K562 (cell line): ENCODE measurements at regions not wholly inside any gene's neighbourhood (a gene's known extent, or its start where the extent isn't known, plus 50 kb on each side); places are given as distances from the start of the nearest gene placed in this dataset.

Source experiments
- ATAC-seq: fragments of 200-7000 bp; cut with Tn5 transposase; 3 replicates; pipeline ENCODE4 v1.9.1; 2020; ENCODE audit warnings: moderate library complexity
- BruUV-seq: library from RNA; stranded (reverse); fragments of 400-500 nt; replicated peaks from 2 replicates; lab custom pipeline; 2021; lab: Mats Ljungman, UMichigan
- CTCF ChIA-PET: fragments of 300-600 bp; formaldehyde crosslinking; extraction: SDS; loops from one replicate; lab custom pipeline; 2021; ENCODE audit warnings: low intra/inter-chr PET ratio; lab: Yijun Ruan, JAX
- POLR2A ChIA-PET: fragments of 300-600, 350-650 bp; sonication (Branson Sonifier 250); formaldehyde crosslinking; extraction: SDS; loops from one replicate; lab custom pipeline; 2021; ENCODE audit warnings: antibody characterized with exemption, inconsistent platforms; lab: Yijun Ruan, JAX
- DNase-seq, 4 experiments: peaks; one replicate each; pipeline versions ENCODE4 v3.0.0 to v3.0.0-alpha.2; 2011 to 2018; ENCODE audit warnings: low spot score in 3 of 4, mixed read lengths in 3 of 4; ENCODE audit errors: extremely low read depth in 1 of 4
- FAIRE-seq: peaks from 2 replicates; lab custom pipeline; 2011; peaks lifted over from hg19 to GRCh38; lab: Jason Lieb, UNC
- H2AFZ ChIP-seq: 2 replicates; pipeline ENCODE4 v1.6.0; 2011; ENCODE audit warnings: low read depth, low read length, control low read depth, inconsistent platforms
- H3K27ac ChIP-seq: fragments of 200-600 bp; 3 replicates; pipeline ENCODE4 v1.8.0; 2011; ENCODE audit warnings: low read depth, mild to moderate bottlenecking, control low read depth, inconsistent platforms, low read length, moderate library complexity, mixed read lengths; ENCODE audit errors: extremely low read depth
- H3K27me3 ChIP-seq, 2 experiments: fragments of 300-600 bp in 1 of 2; 2 replicates in 1 of 2; 3 replicates in 1 of 2; pipeline versions ENCODE4 v1.6.0 to v1.8.0; 2011; ENCODE audit warnings: inconsistent platforms in 2 of 2, low read length in 2 of 2, mild to moderate bottlenecking in 1 of 2, mixed read lengths in 1 of 2, moderate library complexity in 1 of 2; ENCODE audit not compliant: control insufficient read depth in 2 of 2, insufficient read depth in 2 of 2
- H3K36me3 ChIP-seq: fragments of 300-600 bp; 3 replicates; pipeline ENCODE4 v1.8.0; 2011; ENCODE audit warnings: mild to moderate bottlenecking, low read length, inconsistent platforms; ENCODE audit not compliant: control insufficient read depth, insufficient read depth
- H3K4me1 ChIP-seq, 2 experiments: fragments of 200-600 bp in 1 of 2; replicated peaks in 1 of 2; 2 replicates in 1 of 2; 3 replicates in 1 of 2; pipeline versions ENCODE4 v1.5.1 to v1.8.0; 2011; ENCODE audit warnings: inconsistent platforms in 2 of 2, low read length in 2 of 2, mild to moderate bottlenecking in 1 of 2, mixed read lengths in 1 of 2, moderate library complexity in 1 of 2; ENCODE audit not compliant: control insufficient read depth in 2 of 2, insufficient read depth in 2 of 2
- H3K4me2 ChIP-seq: 2 replicates; pipeline ENCODE4 v1.6.1; 2011; ENCODE audit warnings: low read length, control low read depth, inconsistent platforms, mixed read lengths; ENCODE audit not compliant: insufficient read depth
- H3K4me3 ChIP-seq: fragments of 200-600 bp; sonication (generic), shearing (Covaris generic); 2 replicates; pipeline ENCODE4 v1.5.1; 2016; ENCODE audit warnings: control low read depth, inconsistent platforms
- H3K79me2 ChIP-seq: fragments of 200-600 bp; 3 replicates; pipeline ENCODE4 v1.8.0; 2011; ENCODE audit warnings: low read length, inconsistent platforms; ENCODE audit not compliant: control insufficient read depth, insufficient read depth
- H3K9ac ChIP-seq, 2 experiments: 2 replicates each; pipeline versions ENCODE4 v1.6.0 to v1.6.1; 2011; ENCODE audit warnings: low read depth in 2 of 2, low read length in 2 of 2, control low read depth in 1 of 2, inconsistent platforms in 1 of 2, mild to moderate bottlenecking in 1 of 2, mixed read lengths in 1 of 2; ENCODE audit not compliant: insufficient read depth in 1 of 2
- H3K9me1 ChIP-seq: one replicate; pipeline ENCODE4 v1.6.0; 2011; ENCODE audit warnings: inconsistent platforms, mild to moderate bottlenecking, low read length, moderate library complexity; ENCODE audit not compliant: control insufficient read depth, insufficient read depth
- H3K9me3 ChIP-seq: replicated peaks from 2 replicates; pipeline ENCODE4 v1.5.1; 2011; ENCODE audit warnings: low read depth, low read length, inconsistent platforms; ENCODE audit not compliant: control insufficient read depth, insufficient read depth
- H4K20me1 ChIP-seq: replicated peaks from 2 replicates; pipeline ENCODE4 v1.6.1; 2011; ENCODE audit warnings: low read length, inconsistent platforms, mixed read lengths; ENCODE audit not compliant: control insufficient read depth, insufficient read depth
- ATF4 ChIP-seq: fragments of 450-650 bp; formaldehyde crosslinking; IDR thresholded peaks from 2 replicates; pipeline ENCODE4 v1.4.0; 2022; ENCODE audit warnings: mild to moderate bottlenecking, moderate library complexity
- C11orf30 ChIP-seq: fragments of 450-650 bp; IDR thresholded peaks from 2 replicates; pipeline ENCODE4 v1.6.1; 2016; ENCODE audit warnings: low read depth, mild to moderate bottlenecking
- FOXA3 ChIP-seq, 2 experiments: fragments of 450-650 bp in 1 of 2; sonication (generic) in 1 of 2; formaldehyde crosslinking; IDR thresholded peaks in 1 of 2; conservative IDR thresholded peaks in 1 of 2; 2 replicates each; pipeline versions ENCODE4 v1.4.0 to v1.8.0; 2020 to 2022; ENCODE audit warnings: mild to moderate bottlenecking in 2 of 2, missing genetic modification reagents in 1 of 2
- MAFF ChIP-seq: IDR thresholded peaks from 2 replicates; pipeline ENCODE4 v1.6.1; 2012; ENCODE audit warnings: low read length, improper control_type of control experiment
- MAFG ChIP-seq: fragments of 450-650 bp; conservative IDR thresholded peaks from 2 replicates; pipeline ENCODE4 v1.6.1; 2016; ENCODE audit warnings: missing genetic modification characterization, missing compliant biosample characterization
- NFIX ChIP-seq: fragments of 250-450 bp; sonication (Bioruptor Pico); IDR thresholded peaks from 2 replicates; pipeline ENCODE4 v1.4.0; 2020; ENCODE audit warnings: low read depth, mild to moderate bottlenecking, moderate library complexity
- PHTF2 ChIP-seq: fragments of 250-450 bp; sonication (Bioruptor Pico); IDR thresholded peaks from 2 replicates; pipeline ENCODE4 v1.5.0; 2021; ENCODE audit warnings: mild to moderate bottlenecking
- POLR2AphosphoS5 ChIP-seq: IDR thresholded peaks from 2 replicates; pipeline ENCODE4 v1.6.1; 2011; ENCODE audit warnings: mild to moderate bottlenecking, low read depth, low read length, moderate library complexity; ENCODE audit not compliant: control insufficient read depth, insufficient read depth
- POLR2H ChIP-seq: IDR thresholded peaks from 2 replicates; pipeline ENCODE4 v1.6.1; 2016; ENCODE audit warnings: missing genetic modification characterization, low read depth, mild to moderate bottlenecking, control low read depth, missing compliant biosample characterization, moderate library complexity
- SIN3B ChIP-seq: fragments of 450-650 bp; IDR thresholded peaks from 2 replicates; pipeline ENCODE4 v1.6.1; 2017; ENCODE audit warnings: low read depth, mild to moderate bottlenecking, moderate library complexity
- ZNF316 ChIP-seq: fragments of 450-650 bp; IDR thresholded peaks from 2 replicates; pipeline ENCODE4 v1.6.1; 2016
- ZNF589 ChIP-seq: fragments of 200-800 bp; sonication (Bioruptor generic); IDR thresholded peaks from 2 replicates; pipeline ENCODE4 v1.6.1; 2016; ENCODE audit warnings: low read depth, missing genetic modification characterization, missing compliant biosample characterization
- ZNF778 ChIP-seq: fragments of 450-650 bp; formaldehyde crosslinking; IDR thresholded peaks from 2 replicates; pipeline ENCODE4 v1.4.0; 2020; ENCODE audit warnings: mild to moderate bottlenecking, moderate library complexity
- WGBS: fragments of 100-300 bp; shearing (Covaris generic); methylation state at CpG from one replicate; pipeline ENCODE4 v1.1.6; 2016; ENCODE audit warnings: low coverage, mixed read lengths; ENCODE audit not compliant: insufficient coverage; ENCODE audit errors: missing lambda C conversion rate; 5-methylcytosine and 5-hydroxymethylcytosine counted together
- in situ Hi-C: fragments of 300-500 bp; cut with MboI; formaldehyde crosslinking; loops from 4 replicates; pipeline ENCODE4 v1.15.0; 2018; ENCODE audit warnings: inconsistent platforms, mixed read lengths
- intact Hi-C: fragments of 100-400 bp; cut with micrococcal nuclease; formaldehyde crosslinking; loops from 2 replicates; pipeline ENCODE4 v1.14.2; 2022

GRCh38 chr5:124918618-124919017 lies 172.2 kb upstream of the ZNF608 start:
- Histone ChIP-seq H3K36me3 (no peaks in the 10 kb centered on the region), H3K79me2 (no peaks in the 10 kb centered on the region), H3K9me3 (no peaks in the 10 kb centered on the region), H3K27me3 (no peaks in the 10 kb centered on the region), H4K20me1 (no peaks in the 10 kb centered on the region), H2AFZ (no peak overlapping the region), H3K9ac (no peak overlapping the region), H3K4me1 (no peaks in the 10 kb centered on the region), H3K9me1 (no peaks in the 10 kb centered on the region), H3K4me2 (no peak overlapping the region), H3K4me3 (no peak overlapping the region), H3K27ac (no peak overlapping the region)
- DNase-seq (no peak), FAIRE-seq (no peak), ATAC-seq (no peak)
- 45% methylated on average over 2 of the region's 2 CpGs for WGBS
- in situ Hi-C loops (no loop called here), intact Hi-C loops (no loop called here)
- TF ChIP-seq ZNF316 = peak; percentile 55
- no peak for TF ChIP-seq FOXA3 (CRISPR knock-in tag; conservative IDR thresholded peaks at IDR 0.05 in 1 of 2, IDR thresholded peaks at IDR 0.05 in 1 of 2)
- peak; percentile 26; the same call in 1 of the 2 replicates for TF ChIP-seq MAFG (tag)
- TF ChIP-seq PHTF2 (CRISPR knock-in tag) = no peak
- 0 out of 2 replicates have a peak, but pooled peaks have one; percentile 4 for TF ChIP-seq C11orf30
- TF ChIP-seq MAFF = 0 out of 2 replicates have a peak, but pooled peaks have one; percentile 8
- TF ChIP-seq POLR2AphosphoS5 = no peak
- ChIA-PET CTCF (no interaction called here), POLR2A (no interaction called here)
- BruUV-seq = no TSS peak

GRCh38 chr5:124919076-124919475 lies 172.6 kb upstream of the ZNF608 start:
- in situ Hi-C loops (no loop called here), intact Hi-C loops (no loop called here)
- H3K27ac ChIP-seq = no peak overlapping the region
- H2AFZ ChIP-seq = no peak overlapping the region
- H3K9me3 ChIP-seq = no peaks in the 10 kb centered on the region
- no peak overlapping the region for H3K4me2 ChIP-seq
- H3K4me1 ChIP-seq = no peaks in the 10 kb centered on the region
- no peaks in the 10 kb centered on the region for H3K27me3 ChIP-seq
- ChIA-PET CTCF (no interaction called here), POLR2A (interaction anchor here (0.6 kb wide), 1 partner anchor 408 kb away, joined by 3 read pairs; no protein-coding TSS in a partner anchor)
- ATAC-seq (no peak), FAIRE-seq (no peak), DNase-seq (no peak)
- no peak overlapping the region for H3K9ac ChIP-seq
- H3K36me3 ChIP-seq = no peaks in the 10 kb centered on the region
- no peak for TF ChIP-seq ATF4 (CRISPR knock-in tag)
- TF ChIP-seq POLR2H (tag) = no peak
- no peak for TF ChIP-seq ZNF778
- TF ChIP-seq SIN3B = no peak
- no peak for TF ChIP-seq ZNF589 (CRISPR knock-in tag)
- no peak for TF ChIP-seq NFIX (CRISPR knock-in tag)
- BruUV-seq = no TSS peak
- H3K9me1 ChIP-seq = no peaks in the 10 kb centered on the region
- no peak overlapping the region for H3K4me3 ChIP-seq
- WGBS = 29% methylated on average over 1 of the region's 1 CpG
- no peaks in the 10 kb centered on the region for H4K20me1 ChIP-seq
- H3K79me2 ChIP-seq = no peaks in the 10 kb centered on the region
